ENCODE measurements at regions not wholly inside any gene's neighbourhood (a gene's known extent, or its start where the extent isn't known, plus 50 kb on each side); places are given as distances from the start of the nearest gene placed in this dataset.

DNA sequence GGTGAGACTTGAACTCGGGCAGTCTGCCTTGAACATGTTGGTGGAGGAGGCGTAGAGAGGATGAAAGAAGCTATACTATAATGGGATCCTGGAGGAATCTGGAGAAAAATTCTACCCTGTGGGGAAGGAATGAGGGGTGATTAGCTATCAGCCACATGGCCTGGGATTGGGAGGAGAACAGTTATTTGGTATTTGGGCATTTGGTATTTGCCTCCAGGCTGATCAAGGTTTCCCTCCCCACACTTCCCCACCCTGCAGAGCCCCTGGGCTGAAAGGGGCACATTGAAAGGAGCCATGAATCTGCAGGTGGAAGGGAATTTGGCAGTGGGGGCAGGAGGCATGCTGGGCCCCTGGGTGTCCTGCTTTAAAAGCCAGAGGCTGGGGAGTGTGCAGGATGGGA, 235.3 kb downstream of the INHBA start:
- TF ChIP-seq POLR2A (IDR thresholded peaks at IDR 0.05), result no peak
- TF ChIP-seq EP300 (IDR thresholded peaks at IDR 0.05), result no peak
- TF ChIP-seq, protein P1, sequence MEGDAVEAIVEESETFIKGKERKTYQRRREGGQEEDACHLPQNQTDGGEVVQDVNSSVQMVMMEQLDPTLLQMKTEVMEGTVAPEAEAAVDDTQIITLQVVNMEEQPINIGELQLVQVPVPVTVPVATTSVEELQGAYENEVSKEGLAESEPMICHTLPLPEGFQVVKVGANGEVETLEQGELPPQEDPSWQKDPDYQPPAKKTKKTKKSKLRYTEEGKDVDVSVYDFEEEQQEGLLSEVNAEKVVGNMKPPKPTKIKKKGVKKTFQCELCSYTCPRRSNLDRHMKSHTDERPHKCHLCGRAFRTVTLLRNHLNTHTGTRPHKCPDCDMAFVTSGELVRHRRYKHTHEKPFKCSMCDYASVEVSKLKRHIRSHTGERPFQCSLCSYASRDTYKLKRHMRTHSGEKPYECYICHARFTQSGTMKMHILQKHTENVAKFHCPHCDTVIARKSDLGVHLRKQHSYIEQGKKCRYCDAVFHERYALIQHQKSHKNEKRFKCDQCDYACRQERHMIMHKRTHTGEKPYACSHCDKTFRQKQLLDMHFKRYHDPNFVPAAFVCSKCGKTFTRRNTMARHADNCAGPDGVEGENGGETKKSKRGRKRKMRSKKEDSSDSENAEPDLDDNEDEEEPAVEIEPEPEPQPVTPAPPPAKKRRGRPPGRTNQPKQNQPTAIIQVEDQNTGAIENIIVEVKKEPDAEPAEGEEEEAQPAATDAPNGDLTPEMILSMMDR (IDR thresholded peaks at IDR 0.05), result no peak
- no peak for TF ChIP-seq POLR2AphosphoS5 (IDR thresholded peaks at IDR 0.05)
- no peak overlapping the region for H3K4me3 ChIP-seq
- H3K4me1 ChIP-seq, result no peaks in the 10 kb centered on the region
- no peak for ATAC-seq
- H3K9me3 ChIP-seq, result no peaks in the 10 kb centered on the region
- no peaks in the 10 kb centered on the region for H3K36me3 ChIP-seq
- 96% methylated on average over 2 of the region's 2 CpGs; no CpG with 5 or more reads in 1 of the 2 donors for WGBS, 2 donors (ENCODE audit: low coverage in 1 of 2)
- no peaks in the 10 kb centered on the region for H3K27me3 ChIP-seq
- H3K27ac ChIP-seq, result no peak overlapping the region

DNA sequence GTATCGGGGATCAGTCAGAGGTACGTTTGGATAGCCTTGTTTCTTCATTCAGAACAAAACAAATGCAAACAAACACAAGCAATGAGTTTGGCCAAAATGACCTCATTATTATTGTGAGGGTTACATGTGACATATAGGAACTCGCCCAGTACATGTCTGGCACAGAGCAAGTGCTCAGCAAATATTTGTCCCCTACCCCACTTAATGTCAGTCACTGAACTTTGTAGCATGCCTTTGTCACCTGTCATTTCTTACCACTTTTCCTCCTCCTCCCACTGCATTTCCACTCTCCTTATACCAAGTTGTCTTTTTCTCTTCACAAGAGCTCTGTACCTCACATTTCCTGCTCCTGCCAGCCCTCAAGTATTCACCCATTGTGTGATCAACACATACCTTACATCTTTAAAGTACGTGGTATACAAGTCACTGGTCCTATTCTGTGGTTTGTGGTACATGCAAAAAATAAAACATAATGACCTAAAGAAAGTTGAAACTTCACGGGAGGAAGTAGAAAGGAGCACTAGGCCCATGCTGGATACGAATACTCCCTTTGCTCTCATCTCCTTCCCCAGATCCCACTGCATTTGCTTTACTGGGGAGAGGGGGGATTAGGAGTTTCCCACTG, 236.0 kb downstream of the INHBA start:
- no peaks in the 10 kb centered on the region for H3K4me1 ChIP-seq
- no peaks in the 10 kb centered on the region for H3K27me3 ChIP-seq
- H3K9me3 ChIP-seq, result no peaks in the 10 kb centered on the region
- no peak overlapping the region for H3K4me3 ChIP-seq
- no peak for ATAC-seq
- TF ChIP-seq POLR2AphosphoS5 (IDR thresholded peaks at IDR 0.05) (no peak), POLR2A (IDR thresholded peaks at IDR 0.05) (no peak), EP300 (IDR thresholded peaks at IDR 0.05) (no peak)
- TF ChIP-seq, protein P1 (IDR thresholded peaks at IDR 0.05), result no peak
- no peak overlapping the region for H3K27ac ChIP-seq
- WGBS, 2 donors (ENCODE audit: low coverage in 1 of 2), result 89 to 93% methylated on average over 4 to 6 of the region's 6 CpGs
- no peaks in the 10 kb centered on the region for H3K36me3 ChIP-seq

DNA sequence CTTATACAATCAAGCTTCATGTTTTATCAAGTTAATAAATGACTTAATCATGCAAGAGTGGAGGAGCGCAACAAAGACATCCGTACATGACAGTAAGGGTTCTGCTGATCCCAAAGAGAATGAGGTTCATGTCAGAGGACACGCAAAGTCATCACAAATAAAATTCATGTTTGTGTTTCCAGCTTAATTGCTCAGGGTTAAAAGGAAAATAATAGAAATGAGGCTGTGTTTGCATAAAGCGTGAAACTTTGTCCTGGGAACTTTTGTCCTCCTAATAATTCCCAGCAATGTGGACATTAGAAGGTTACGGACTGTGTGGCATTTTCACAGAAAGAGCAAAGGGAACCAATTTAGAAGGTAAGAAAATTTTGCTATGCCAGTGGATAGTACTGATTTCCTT, 237.3 kb downstream of the INHBA start:
- TF ChIP-seq EP300 (IDR thresholded peaks at IDR 0.05) (no peak), POLR2A (IDR thresholded peaks at IDR 0.05) (no peak), POLR2AphosphoS5 (IDR thresholded peaks at IDR 0.05) (no peak)
- TF ChIP-seq, protein P1 (IDR thresholded peaks at IDR 0.05), result no peak
- 91 to 97% methylated on average over 4 to 5 of the region's 5 CpGs for WGBS, 2 donors (ENCODE audit: low coverage in 1 of 2)
- ATAC-seq, result no peak

DNA sequence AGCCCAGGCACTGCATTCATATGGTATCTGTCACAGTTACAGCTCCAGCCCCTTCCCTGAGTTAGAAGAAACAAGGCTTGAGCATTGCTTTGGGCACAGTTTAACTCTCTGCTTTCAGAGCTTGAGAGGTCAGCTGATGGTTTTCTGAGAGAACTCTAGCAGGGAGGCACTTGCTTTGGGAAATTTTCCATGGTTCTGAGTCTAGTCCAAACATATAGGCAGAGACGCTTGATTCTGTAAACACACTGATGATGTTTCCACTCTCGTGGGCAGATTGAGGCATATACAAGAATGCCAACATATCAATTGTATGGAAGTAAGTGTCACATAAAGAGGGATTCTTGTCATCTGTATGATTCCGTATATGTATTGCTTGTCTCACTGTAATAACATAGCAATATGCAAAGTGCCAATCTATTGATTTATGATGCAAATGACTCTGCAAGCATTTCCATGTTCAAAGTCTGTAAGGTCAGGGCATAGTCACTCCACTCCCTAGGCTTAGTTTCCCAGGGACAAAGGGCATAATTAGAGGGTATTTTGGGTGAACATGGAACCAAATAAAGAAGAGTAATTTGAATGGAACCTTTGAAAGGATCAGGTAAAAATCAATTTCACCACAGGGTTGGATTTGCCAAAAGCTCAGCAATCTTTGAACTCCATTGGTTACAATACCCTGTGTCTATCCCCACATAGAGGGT, 239.0 kb downstream of the INHBA start:
- Histone ChIP-seq H3K4me1 (no peaks in the 10 kb centered on the region), H3K27me3 (no peaks in the 10 kb centered on the region), H3K9me3 (no peaks in the 10 kb centered on the region), H3K4me3 (no peak overlapping the region), H3K27ac (no peak overlapping the region), H3K36me3 (no peaks in the 10 kb centered on the region)
- 67 to 76% methylated on average over 1 to 3 of the region's 3 CpGs for WGBS, 2 donors (ENCODE audit: low coverage in 1 of 2)
- ATAC-seq, result no peak
- TF ChIP-seq POLR2AphosphoS5 (IDR thresholded peaks at IDR 0.05), result no peak
- TF ChIP-seq, protein P1 (IDR thresholded peaks at IDR 0.05), result no peak
- no peak for TF ChIP-seq EP300 (IDR thresholded peaks at IDR 0.05)
- TF ChIP-seq POLR2A (IDR thresholded peaks at IDR 0.05), result no peak

More for the DNA sequence above, 237.3 kb downstream of the INHBA start:
- Histone ChIP-seq H3K36me3 (no peaks in the 10 kb centered on the region), H3K27me3 (no peaks in the 10 kb centered on the region), H3K9me3 (no peaks in the 10 kb centered on the region), H3K4me1 (no peaks in the 10 kb centered on the region), H3K27ac (no peak overlapping the region), H3K4me3 (no peak overlapping the region)
